ENCODE measurements at regions not wholly inside any gene's neighbourhood (a gene's known extent, or its start where the extent isn't known, plus 50 kb on each side); places are given as distances from the start of the nearest gene placed in this dataset.

DNA sequence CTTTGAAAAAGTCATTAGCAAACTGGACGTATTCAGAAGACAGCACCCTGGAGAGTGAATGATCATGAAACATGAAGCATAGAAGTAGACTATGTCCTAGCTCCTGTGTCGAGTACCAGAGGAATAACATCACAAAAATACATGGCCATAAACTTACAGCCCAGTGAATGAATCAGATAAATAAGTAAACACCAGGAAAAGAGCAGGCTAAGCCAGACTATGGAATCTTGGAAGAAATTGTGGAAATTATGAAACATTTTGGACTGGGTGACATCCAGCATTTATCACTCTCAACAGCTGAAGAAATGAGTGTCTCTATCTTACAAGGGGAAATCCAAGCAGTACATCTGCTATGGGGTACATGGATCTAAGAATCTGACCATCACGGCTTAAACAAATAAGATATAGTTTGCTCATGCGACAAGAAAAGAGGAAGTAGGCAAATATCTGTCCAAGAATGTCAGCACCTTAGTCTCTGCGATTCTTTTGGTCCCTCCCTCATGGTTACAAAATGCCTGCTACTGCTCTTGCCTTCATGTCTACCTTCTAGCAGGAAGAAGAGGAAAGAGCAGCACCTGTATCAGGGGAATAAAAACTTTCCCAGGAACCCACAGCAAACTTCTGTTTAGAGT, 481.5 kb downstream of the BCOR start:
- DNase-seq, result no peak

- DNase-seq, result no peak
Measured at GRCh38 chrX:39616731-39617130, 481.0 kb downstream of the BCOR start.

GRCh38 chrX:39618178-39618577, 479.6 kb downstream of the BCOR start:
- no peak for DNase-seq

GRCh38 chrX:39619182-39620009, 478.4 kb downstream of the BCOR start:
- no peak for DNase-seq

GRCh38 chrX:39624166-39624565, 473.6 kb downstream of the BCOR start:
- no peak for DNase-seq

DNA sequence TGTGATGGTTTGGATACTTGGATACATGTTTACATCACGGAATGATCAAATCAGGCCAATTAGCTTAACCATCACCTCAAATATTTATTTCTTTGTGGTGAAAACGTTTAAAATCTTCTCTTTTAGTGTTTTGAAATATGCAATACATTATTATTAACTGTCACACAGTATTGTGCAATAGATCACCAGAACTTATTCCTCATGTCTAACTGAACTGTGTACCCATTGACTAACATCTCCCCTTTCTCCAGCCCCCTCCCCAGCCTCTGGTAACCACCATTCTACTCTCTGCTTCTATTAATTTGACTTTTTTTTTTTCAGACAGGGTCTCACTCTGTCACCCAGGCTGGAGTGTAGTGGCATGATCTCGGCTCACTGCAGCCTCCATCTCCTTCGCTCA, 471.9 kb downstream of the BCOR start:
- DNase-seq, result no peak

DNA sequence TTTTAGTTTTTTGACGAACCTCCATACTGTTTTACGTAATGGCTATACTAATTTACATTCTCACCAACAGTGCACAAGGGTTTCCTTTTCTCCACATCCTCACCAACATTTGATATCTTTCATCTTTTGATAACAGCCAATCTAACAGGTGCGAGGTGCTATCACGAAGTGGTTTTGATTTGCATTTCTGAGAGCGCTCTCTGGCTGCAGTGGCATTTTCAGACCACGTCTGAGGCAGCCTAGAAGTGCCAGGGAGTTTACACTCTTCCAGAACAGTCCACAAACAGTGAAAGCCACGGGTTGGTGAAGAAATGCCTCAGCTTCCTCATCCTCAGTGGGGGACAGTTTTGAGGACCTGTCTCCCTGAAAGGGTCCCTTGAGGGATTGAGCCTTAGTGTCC, 471.0 kb downstream of the BCOR start:
- DNase-seq, result no peak

GRCh38 chrX:39627257-39627656, 470.5 kb downstream of the BCOR start:
- DNase-seq, result no peak

DNA sequence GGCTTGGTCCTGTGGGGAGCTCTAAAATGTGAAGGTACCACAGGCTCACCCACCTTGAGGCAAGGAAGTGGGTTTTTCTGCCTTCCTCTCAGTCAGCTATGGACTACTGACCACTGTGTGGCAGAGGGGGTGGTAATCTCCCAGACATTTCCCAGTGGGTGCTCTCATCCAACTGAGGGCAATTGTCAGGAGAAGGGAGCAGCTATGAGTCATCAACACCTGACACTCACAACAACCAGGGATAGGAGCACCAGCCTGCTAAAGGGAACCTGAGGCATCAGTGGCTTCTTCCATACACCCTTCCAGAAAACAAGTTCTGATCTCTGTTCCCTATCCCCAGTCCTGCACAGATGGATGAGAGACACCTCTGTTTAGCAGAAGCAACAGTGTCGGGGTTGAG, 468.8 kb downstream of the BCOR start:
- DNase-seq, result no peak

DNA sequence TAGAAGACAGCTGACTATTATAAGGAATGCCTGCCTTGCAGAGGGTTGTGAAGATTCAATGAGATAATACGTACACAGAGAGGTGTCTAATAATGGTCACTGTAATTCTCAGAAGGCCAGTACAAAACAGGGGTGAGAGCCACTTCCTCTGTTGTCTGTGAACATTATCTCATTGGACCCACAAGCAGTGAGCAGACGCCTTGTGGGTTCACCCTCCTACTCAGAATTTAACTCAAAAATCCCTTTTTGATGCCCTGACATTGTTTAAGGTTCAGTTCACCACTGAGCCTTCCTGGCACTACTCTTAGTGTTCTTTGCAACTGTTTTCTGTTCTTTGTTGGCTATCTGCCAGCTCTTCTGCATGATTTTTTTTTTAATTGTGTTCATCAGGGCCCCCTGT, 467.4 kb downstream of the BCOR start:
- no peak for DNase-seq

DNA sequence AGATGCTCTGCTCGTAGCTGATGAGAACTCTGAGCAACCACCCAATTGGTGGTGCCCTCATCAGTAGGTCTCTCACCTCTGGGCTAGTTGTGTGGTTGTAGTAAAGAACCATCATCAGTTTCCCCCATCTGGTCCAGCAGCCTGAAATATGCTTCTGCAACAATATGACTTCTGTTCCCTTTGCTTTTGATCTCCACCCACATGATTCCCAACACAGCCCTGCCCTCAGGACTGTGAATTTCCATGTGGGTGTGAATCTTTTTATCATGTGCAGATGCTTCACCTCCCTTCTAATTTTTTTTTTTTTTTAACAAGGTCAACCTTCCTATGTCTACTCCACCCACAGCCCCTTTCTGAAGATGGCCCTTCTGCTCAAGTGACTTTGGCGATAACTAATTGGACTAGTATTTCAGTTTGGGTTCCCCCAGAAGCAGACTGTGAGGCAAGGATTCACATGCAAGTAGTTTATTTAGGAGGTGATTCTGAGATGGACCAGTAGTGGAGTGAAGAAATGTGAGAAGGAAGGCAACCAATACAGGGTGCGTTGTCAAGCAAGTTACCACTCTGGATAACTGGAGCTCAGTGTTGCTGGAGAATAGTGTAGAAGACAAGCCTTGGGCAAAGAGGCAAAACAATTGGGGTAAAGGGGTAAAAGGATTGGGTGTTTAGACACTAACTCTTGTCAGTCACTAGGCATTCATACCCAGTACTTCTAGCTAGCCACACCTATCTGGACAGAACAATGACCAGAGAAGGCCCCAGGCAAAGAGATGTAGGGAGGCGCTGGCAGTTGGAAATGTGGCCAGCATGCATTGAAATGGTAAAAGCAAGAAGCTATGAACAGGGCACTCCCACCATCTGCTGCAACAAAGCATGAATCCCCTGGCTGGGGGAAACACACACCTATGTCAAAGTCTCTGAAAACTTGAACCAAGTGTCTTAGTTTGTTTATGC, 466.2 kb downstream of the BCOR start:
- DNase-seq, result no peak

- no peak for DNase-seq
Measured at GRCh38 chrX:39633293-39633692, 464.5 kb downstream of the BCOR start.

DNA sequence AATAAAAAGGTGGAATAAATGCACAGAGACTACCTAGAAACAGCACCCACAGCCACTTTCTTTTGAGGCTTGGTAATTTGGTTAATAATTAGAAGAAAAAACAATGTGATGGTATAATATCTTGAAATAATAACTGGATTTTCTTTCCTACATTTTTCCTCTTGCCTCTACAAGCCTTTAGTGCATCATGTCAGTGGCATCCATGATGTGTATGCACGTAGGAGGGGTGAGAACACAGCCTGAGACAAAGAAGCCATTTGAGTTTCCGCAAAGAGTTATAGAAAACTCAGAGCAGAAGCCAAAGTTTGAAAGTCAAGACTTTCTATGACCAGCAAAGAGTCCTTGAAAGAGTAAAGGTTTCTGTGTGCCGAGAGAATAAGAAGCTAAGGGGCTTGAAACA, 461.3 kb downstream of the BCOR start:
- DNase-seq, result no peak

- no peak for DNase-seq
Measured at GRCh38 chrX:39638526-39638925, 459.2 kb downstream of the BCOR start.

- no peak for DNase-seq
Measured at GRCh38 chrX:39639871-39640270, 457.9 kb downstream of the BCOR start.

DNA sequence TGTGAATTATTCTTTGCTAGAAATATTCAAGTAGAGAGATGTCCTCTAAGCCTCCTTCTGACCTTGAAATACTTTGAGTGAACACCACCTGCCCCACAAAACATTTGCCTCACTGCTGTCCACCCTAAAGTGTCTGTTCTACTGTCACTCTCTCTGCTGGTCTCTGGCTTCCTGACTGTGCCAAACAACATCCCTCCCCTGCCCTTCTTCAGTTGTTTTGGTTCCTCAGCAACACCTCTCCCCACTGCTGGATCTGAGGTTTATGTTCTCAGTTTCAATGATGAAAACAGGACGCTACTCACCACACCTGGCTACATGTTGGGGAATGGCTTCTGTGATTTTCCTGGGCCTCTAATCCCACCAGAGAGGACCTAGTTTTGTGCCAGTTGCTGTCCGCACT, 456.9 kb downstream of the BCOR start:
- no peak for DNase-seq

DNA sequence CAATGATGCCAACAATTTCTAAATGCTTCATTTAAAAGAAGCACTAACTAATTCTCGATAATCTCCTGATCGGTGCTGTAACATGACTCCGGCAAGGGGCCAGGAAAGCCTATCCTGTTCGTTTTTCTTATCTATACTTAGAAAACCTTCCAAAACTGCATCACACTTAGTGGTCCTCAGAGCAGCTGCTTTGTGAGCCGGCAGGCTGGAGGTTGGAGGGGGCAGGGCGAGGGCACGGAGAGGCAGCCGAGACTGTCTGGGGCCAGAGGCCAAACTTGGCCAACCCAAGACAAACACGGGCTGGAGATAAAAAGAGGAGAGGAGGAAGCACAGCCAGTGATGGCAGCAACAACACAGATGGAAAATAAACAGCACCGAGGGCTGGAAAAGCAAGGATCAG, 455.7 kb downstream of the BCOR start:
- no peak for DNase-seq

DNA sequence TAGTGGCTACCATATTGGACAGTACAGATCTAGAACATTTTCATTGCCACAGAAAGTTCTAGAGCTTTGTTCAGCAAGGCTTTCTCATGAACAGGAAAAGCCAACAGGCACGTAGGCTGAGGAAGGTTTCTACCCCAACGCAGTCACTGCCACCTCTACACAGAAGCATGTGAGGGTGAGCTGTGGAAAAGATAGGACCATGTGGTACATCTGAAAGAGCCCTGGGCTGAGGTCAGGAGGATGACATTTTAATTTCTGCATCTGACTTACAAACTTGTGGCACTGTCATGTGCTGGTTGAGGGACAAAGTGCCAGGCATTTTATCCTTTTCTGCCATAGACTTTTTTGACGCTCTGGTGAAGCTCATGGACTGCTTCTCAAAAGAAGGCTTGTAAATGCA, 454.2 kb downstream of the BCOR start:
- no peak for DNase-seq

- no peak for DNase-seq
Measured at GRCh38 chrX:39645178-39645895, 452.4 kb downstream of the BCOR start.

DNA sequence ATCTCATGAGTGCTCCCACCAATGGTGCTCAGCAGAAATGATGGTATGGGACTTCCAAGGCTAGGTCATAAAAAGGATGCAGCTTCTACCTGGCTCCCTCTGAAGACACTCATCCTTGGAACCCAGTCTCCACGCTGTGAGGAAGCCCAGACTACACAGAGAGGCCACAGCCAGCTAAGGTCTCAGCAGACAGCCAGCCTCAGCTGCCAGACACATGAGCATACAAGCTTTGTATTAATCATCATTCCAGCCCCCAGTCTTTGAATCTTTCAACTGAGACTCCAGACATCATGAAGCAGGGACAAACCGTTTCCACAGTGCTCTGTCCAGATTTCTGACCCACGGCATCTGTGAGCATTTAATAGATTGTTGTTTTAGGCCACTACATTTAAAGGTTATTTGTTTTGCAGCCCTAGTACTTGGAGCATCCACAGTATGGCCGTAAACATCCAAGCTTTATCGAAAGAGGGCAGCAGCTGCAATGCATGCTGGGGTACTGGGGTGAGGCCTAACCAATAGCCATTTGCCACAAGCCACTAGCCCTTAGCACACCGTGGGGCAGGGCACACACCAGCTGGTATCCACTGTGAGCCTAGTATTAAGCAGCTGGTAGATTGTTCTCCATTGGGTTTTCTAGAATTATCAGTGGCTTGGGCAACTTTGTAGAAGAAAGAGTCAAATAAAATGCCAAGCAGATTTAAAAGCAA, 449.1 kb downstream of the BCOR start:
- DNase-seq, result no peak

- DNase-seq, result no peak
Measured at GRCh38 chrX:39650768-39651347, 446.9 kb downstream of the BCOR start.

DNA sequence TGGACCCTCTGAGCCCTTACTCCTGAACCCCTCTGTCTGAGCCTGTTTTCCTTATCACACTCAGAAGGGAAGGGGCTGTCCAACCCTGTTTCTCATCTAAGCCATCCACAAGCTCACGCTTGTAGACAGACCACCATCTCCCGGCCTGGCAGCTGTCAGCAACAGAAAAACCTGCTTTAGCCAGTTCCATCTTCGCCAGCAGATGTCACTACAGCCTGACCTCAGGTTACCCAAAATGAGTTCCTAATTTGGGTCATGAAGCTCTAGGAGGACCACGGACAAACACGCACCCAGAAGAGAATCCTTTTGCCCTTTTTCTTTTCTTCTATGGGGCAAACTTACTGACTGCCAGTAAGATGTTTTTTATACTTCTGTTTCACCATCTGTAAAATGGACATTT, 445.4 kb downstream of the BCOR start:
- DNase-seq, result no peak

All from activated T-cell treated with anti-CD3 and anti-CD28 coated beads for 4 hours (primary cell).